Skin epidermis (tissue), 12 donors: ENCODE measurements at regions not wholly inside any gene's neighbourhood (a gene's known extent, or its start where the extent isn't known, plus 50 kb on each side); places are given as distances from the start of the nearest gene placed in this dataset.
"Not testable (repeated sequence)": the region's sequence is repeated elsewhere in the genome, so short reads cannot be mapped to it uniquely, and the experiment has no call there.

Experiments
- H3K27ac ChIP-seq, 21 experiments: fragments of 200-600 bp; sonication (generic) in 11 of 21; one replicate each; pipeline ENCODE4 v1.5.0; 2020; ENCODE audit warnings: mild to moderate bottlenecking in 3 of 21, inconsistent platforms in 2 of 21, moderate library complexity in 2 of 21
- H3K4me3 ChIP-seq, 7 experiments: fragments of 200-600 bp; sonication (generic) in 2 of 7; one replicate each; pipeline ENCODE4 v1.5.0; 2020; ENCODE audit warnings: inconsistent platforms in 2 of 7, mild to moderate bottlenecking in 2 of 7, moderate library complexity in 1 of 7

- H3K27ac ChIP-seq, result no peak overlapping the region
- H3K4me3 ChIP-seq, result no peak overlapping the region
Observed at GRCh38 chr11:69884286-69884685, 65.1 kb upstream of the FGF3 start.

- H3K27ac ChIP-seq, result no peak overlapping the region
- H3K4me3 ChIP-seq, result no peak overlapping the region
Observed at GRCh38 chr11:69884751-69885150, 65.5 kb upstream of the FGF3 start.

- no peak overlapping the region for H3K27ac ChIP-seq
- H3K4me3 ChIP-seq, result no peak overlapping the region
Observed at GRCh38 chr11:69887330-69887729, 68.1 kb upstream of the FGF3 start.

- no peak overlapping the region for H3K4me3 ChIP-seq
Observed at GRCh38 chr11:69887841-69888427, 68.7 kb upstream of the FGF3 start.

GRCh38 chr11:69888483-69889181 lies 69.4 kb upstream of the FGF3 start:
- H3K4me3 ChIP-seq, result no peak overlapping the region
- H3K27ac ChIP-seq, result no peak overlapping the region

More at GRCh38 chr11:69887841-69888427, 68.7 kb upstream of the FGF3 start:
- no peak overlapping the region for H3K27ac ChIP-seq

- Histone ChIP-seq H3K4me3 (no peak overlapping the region), H3K27ac (no peak overlapping the region)
Observed at GRCh38 chr11:69889400-69890318, 70.4 kb upstream of the FGF3 start.

- Histone ChIP-seq H3K27ac (no peak overlapping the region), H3K4me3 (no peak overlapping the region)
Observed at GRCh38 chr11:69890476-69890875, 71.3 kb upstream of the FGF3 start.

GRCh38 chr11:69891421-69892236 lies 72.4 kb upstream of the FGF3 start:
- no peak overlapping the region for H3K27ac ChIP-seq
- H3K4me3 ChIP-seq, result no peak overlapping the region

- Histone ChIP-seq H3K27ac (no peak overlapping the region), H3K4me3 (no peak overlapping the region)
Observed at GRCh38 chr11:69892237-69892985, 73.2 kb upstream of the FGF3 start.

- Histone ChIP-seq H3K4me3 (no peak overlapping the region), H3K27ac (no peak overlapping the region)
Observed at GRCh38 chr11:69892986-69893555, 73.9 kb upstream of the FGF3 start.

- Histone ChIP-seq H3K27ac (no peak overlapping the region), H3K4me3 (no peak overlapping the region)
Observed at GRCh38 chr11:69893631-69894030, 74.4 kb upstream of the FGF3 start.

- Histone ChIP-seq H3K27ac (no peak overlapping the region), H3K4me3 (no peak overlapping the region)
Observed at GRCh38 chr11:69894181-69894611, 75.0 kb upstream of the FGF3 start.

- no peak overlapping the region for H3K4me3 ChIP-seq
- H3K27ac ChIP-seq, result no peak overlapping the region
Observed at GRCh38 chr11:69894648-69895047, 75.4 kb upstream of the FGF3 start.

GRCh38 chr11:69896250-69896649 lies 77.0 kb upstream of the FGF3 start:
- no peak overlapping the region for H3K27ac ChIP-seq
- H3K4me3 ChIP-seq, result no peak overlapping the region

- H3K4me3 ChIP-seq, result no peak overlapping the region
- no peak overlapping the region for H3K27ac ChIP-seq
Observed at GRCh38 chr11:69898123-69898522, 78.9 kb upstream of the FGF3 start.

- H3K27ac ChIP-seq, result no peak overlapping the region
- no peak overlapping the region for H3K4me3 ChIP-seq
Observed at GRCh38 chr11:69899957-69900821, 81.0 kb upstream of the FGF3 start.

GRCh38 chr11:69900822-69901302 lies 81.6 kb upstream of the FGF3 start:
- H3K4me3 ChIP-seq, H3K27ac ChIP-seq: not testable (repeated sequence)

GRCh38 chr11:69902337-69902736 lies 83.1 kb upstream of the FGF3 start:
- Histone ChIP-seq H3K4me3 (no peak overlapping the region), H3K27ac (no peak overlapping the region)
